HCT116 (cell line): ENCODE measurements at regions not wholly inside any gene's neighbourhood (a gene's known extent, or its start where the extent isn't known, plus 50 kb on each side); places are given as distances from the start of the nearest gene placed in this dataset.

ENCODE experiments used
- ATAC-seq: fragments of 200-7000 bp; cut with Tn5 transposase; 2 replicates; pipeline ENCODE4 v1.9.1; 2020; ENCODE audit warnings: mild to moderate bottlenecking, moderate library complexity
- BruUV-seq: library from RNA; stranded (reverse); fragments of 400-500 nt; replicated peaks from 2 replicates; lab custom pipeline; 2021; lab: Mats Ljungman, UMichigan
- CTCF ChIA-PET: fragments of 300-600 bp; sonication (Branson Sonifier 250); formaldehyde crosslinking; loops from one replicate; lab custom pipeline; 2021; ENCODE audit warnings: antibody characterized with exemption; lab: Charles Lee
- POLR2A ChIA-PET: fragments of 300-600, 350-600 bp; sonication (Branson Sonifier 250); formaldehyde crosslinking; loops from one replicate; lab custom pipeline; 2021; ENCODE audit warnings: antibody characterized with exemption; lab: Charles Lee
- RAD21 ChIA-PET, 2 experiments: fragments of 300-600 bp; sonication (Branson Sonifier 250); formaldehyde crosslinking; loops; one replicate each; lab custom pipeline; 2023; ENCODE audit warnings: low total read pairs in 2 of 2; ENCODE audit not compliant: uncharacterized antibody in 2 of 2, unreplicated experiment in 2 of 2, low non-redundant PET in 1 of 2; lab: Charles Lee
- DNase-seq: peaks from one replicate; pipeline ENCODE4 v3.0.0-alpha.2; 2010; ENCODE audit warnings: low read depth, low spot score
- H2AFZ ChIP-seq: fragments of 200-600 bp; shearing (Covaris generic), sonication (generic); 2 replicates; pipeline ENCODE4 v1.6.1; 2017; ENCODE audit warnings: low read depth, mixed run types, mixed read lengths, antibody characterized with exemption, low read length; ENCODE audit not compliant: poor library complexity, severe bottlenecking
- H3K27ac ChIP-seq: 2 replicates; pipeline ENCODE4 v1.5.1; 2012; ENCODE audit warnings: low read depth, low read length
- H3K27me3 ChIP-seq: fragments of 200-600 bp; sonication (generic); 2 replicates; pipeline ENCODE4 v1.6.1; 2016; ENCODE audit warnings: mixed run types, low read length, mixed read lengths; ENCODE audit not compliant: insufficient read depth
- H3K36me3 ChIP-seq, 2 experiments: fragments of 200-500 bp in 1 of 2; fragments of 200-600 bp in 1 of 2; sonication (Bioruptor generic) in 1 of 2; sonication (generic) in 1 of 2; 2 replicates each; pipeline versions ENCODE4 v1.5.1 to v1.6.1; 2014 to 2016; ENCODE audit warnings: low read length in 2 of 2, inconsistent platforms in 1 of 2, mixed read lengths in 1 of 2, mixed run types in 1 of 2; ENCODE audit not compliant: insufficient read depth in 2 of 2, control insufficient read depth in 1 of 2
- H3K4me1 ChIP-seq, 2 experiments: fragments of 200-600 bp in 1 of 2; sonication (generic) in 1 of 2; 2 replicates each; pipeline versions ENCODE4 v1.5.1 to v1.6.1; 2012 to 2017; ENCODE audit warnings: low read length in 2 of 2, inconsistent platforms in 1 of 2, mild to moderate bottlenecking in 1 of 2, mixed read lengths in 1 of 2, mixed run types in 1 of 2, moderate library complexity in 1 of 2; ENCODE audit not compliant: insufficient read depth in 2 of 2, control insufficient read depth in 1 of 2
- H3K4me2 ChIP-seq: fragments of 200-600 bp; sonication (generic); 2 replicates; pipeline ENCODE4 v1.6.1; 2017; ENCODE audit warnings: mixed run types, low read length, mixed read lengths
- H3K4me3 ChIP-seq, 2 experiments: fragments of 200-600 bp in 1 of 2; sonication (generic) in 1 of 2; replicated peaks in 1 of 2; 2 replicates each; pipeline ENCODE4 v1.5.1; 2011 to 2016; ENCODE audit warnings: low read length in 2 of 2, control low read depth in 1 of 2, low read depth in 1 of 2, mild to moderate bottlenecking in 1 of 2, mixed read lengths in 1 of 2, mixed run types in 1 of 2
- H3K79me2 ChIP-seq: fragments of 200-600 bp; sonication (generic); 2 replicates; pipeline ENCODE4 v1.6.1; 2017; ENCODE audit warnings: mild to moderate bottlenecking, mixed run types, low read length, moderate library complexity, mixed read lengths; ENCODE audit not compliant: insufficient read depth
- H3K9ac ChIP-seq: fragments of 200-600 bp; sonication (generic); 2 replicates; pipeline ENCODE4 v1.6.1; 2016; ENCODE audit warnings: low read length, mixed read lengths
- H3K9me2 ChIP-seq: fragments of 200-600 bp; sonication (generic), shearing (Covaris generic); 2 replicates; pipeline ENCODE4 v1.6.1; 2017; ENCODE audit warnings: mixed run types, mild to moderate bottlenecking, moderate library complexity; ENCODE audit not compliant: insufficient read depth
- H3K9me3 ChIP-seq, 2 experiments: fragments of 200-500 bp in 1 of 2; fragments of 200-600 bp in 1 of 2; sonication (Bioruptor generic) in 1 of 2; sonication (generic) in 1 of 2; 2 replicates each; pipeline ENCODE4 v1.6.1; 2014 to 2017; ENCODE audit warnings: low read length in 2 of 2, mixed read lengths in 2 of 2, inconsistent platforms in 1 of 2, low read depth in 1 of 2, mild to moderate bottlenecking in 1 of 2, mixed run types in 1 of 2, moderate library complexity in 1 of 2; ENCODE audit not compliant: control insufficient read depth in 1 of 2, insufficient read depth in 1 of 2
- H4K20me1 ChIP-seq: fragments of 200-600 bp; sonication (generic), shearing (Covaris generic); 2 replicates; pipeline ENCODE4 v1.6.1; 2017; ENCODE audit warnings: mixed run types, mild to moderate bottlenecking, moderate library complexity; ENCODE audit not compliant: insufficient read depth
- CBX3 ChIP-seq: IDR thresholded peaks from 2 replicates; pipeline ENCODE4 v1.6.1; 2012; ENCODE audit warnings: low read depth
- JUND ChIP-seq: IDR thresholded peaks from 2 replicates; pipeline ENCODE4 v1.6.1; 2012
- SRF ChIP-seq: IDR thresholded peaks from 2 replicates; pipeline ENCODE4 v1.6.1; 2012; ENCODE audit warnings: low read depth
- ZNF274 ChIP-seq: fragments of 200-500 bp; sonication (Bioruptor generic); IDR thresholded peaks from 2 replicates; pipeline ENCODE4 v1.6.1; 2014; ENCODE audit warnings: mild to moderate bottlenecking, low read depth, low read length, inconsistent platforms
- intact Hi-C: fragments of 100-400 bp; cut with micrococcal nuclease; formaldehyde crosslinking; loops from 2 replicates; pipeline ENCODE4 v1.10.0; 2022

DNA sequence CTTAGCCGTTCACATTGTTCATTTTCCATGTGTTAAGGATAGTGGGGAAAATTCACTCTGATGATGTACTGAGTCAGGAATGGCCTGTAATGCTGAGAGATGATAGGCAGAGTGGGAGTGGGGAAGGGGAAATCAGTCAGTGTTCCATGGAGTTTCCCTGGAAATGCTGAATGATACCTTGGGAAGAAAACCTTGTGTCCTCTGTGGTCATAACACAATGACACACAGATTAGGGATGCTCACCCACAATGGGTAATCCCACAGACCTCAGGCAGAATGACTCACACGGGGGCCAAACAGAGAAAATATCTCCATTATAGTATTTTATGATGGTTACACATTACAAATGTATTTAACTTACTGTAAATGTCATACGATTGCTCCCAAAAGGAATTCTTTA lies 118.0 kb downstream of the SNX19 start:
- no peak for DNase-seq
- ATAC-seq, result no peak
- Histone ChIP-seq H3K4me3 (no peak overlapping the region), H3K36me3 (no peaks in the 10 kb centered on the region), H3K79me2 (no peaks in the 10 kb centered on the region), H3K9me2 (no peaks in the 10 kb centered on the region), H3K4me1 (no peaks in the 10 kb centered on the region), H3K27me3 (no peaks in the 10 kb centered on the region; the same call in 1 of the 2 replicates), H2AFZ (no peak overlapping the region), H3K9ac (no peak overlapping the region), H3K27ac (no peak overlapping the region), H4K20me1 (no peaks in the 10 kb centered on the region), H3K4me2 (no peak overlapping the region), H3K9me3 (no peaks in the 10 kb centered on the region)
- intact Hi-C loops, result no loop called here
- ChIA-PET POLR2A (no interaction called here), RAD21 (no interaction called here), CTCF (no interaction called here)
- BruUV-seq, result no TSS peak
- TF ChIP-seq ZNF274, result no peak

DNA sequence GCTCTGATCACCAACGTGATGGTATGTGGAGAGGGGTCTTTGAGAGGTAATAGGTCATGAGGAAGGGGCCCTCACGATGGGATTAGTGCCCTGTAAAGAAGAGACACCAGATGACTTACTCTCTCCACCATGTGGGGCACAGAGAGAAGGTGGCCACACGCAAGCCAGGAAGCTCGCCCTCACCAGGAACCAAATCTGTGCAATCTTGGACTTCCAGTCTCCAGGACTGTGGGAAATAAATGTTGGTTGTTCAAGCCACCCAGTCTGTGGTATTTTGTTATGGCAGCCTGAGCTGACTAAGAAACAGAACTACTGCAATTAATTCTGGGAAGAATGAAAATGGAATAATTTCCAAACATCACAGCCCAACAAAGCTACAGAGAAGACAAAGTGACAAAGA lies 117.5 kb downstream of the SNX19 start:
- no peaks in the 10 kb centered on the region for H3K36me3 ChIP-seq
- CTCF ChIA-PET, result no interaction called here
- no TSS peak for BruUV-seq
- no peak overlapping the region for H3K4me2 ChIP-seq
- ATAC-seq (no peak), DNase-seq (no peak)
- H3K4me1 ChIP-seq, result no peaks in the 10 kb centered on the region
- H3K4me3 ChIP-seq, result no peak overlapping the region
- no peak overlapping the region for H2AFZ ChIP-seq
- intact Hi-C loops, result no loop called here
- no peak overlapping the region for H3K9ac ChIP-seq
- H3K9me2 ChIP-seq, result no peaks in the 10 kb centered on the region
- H3K27me3 ChIP-seq, result no peaks in the 10 kb centered on the region; the same call in 1 of the 2 replicates
- POLR2A ChIA-PET, result no interaction called here
- RAD21 ChIA-PET, result no interaction called here
- H3K79me2 ChIP-seq, result no peaks in the 10 kb centered on the region
- H3K9me3 ChIP-seq, result no peaks in the 10 kb centered on the region
- TF ChIP-seq JUND, result no peak
- TF ChIP-seq SRF, result no peak
- TF ChIP-seq CBX3, result no peak
- no peak overlapping the region for H3K27ac ChIP-seq
- H4K20me1 ChIP-seq, result no peaks in the 10 kb centered on the region
